Esophagus squamous epithelium (tissue), 4 donors: ENCODE measurements at regions not wholly inside any gene's neighbourhood (a gene's known extent, or its start where the extent isn't known, plus 50 kb on each side); places are given as distances from the start of the nearest gene placed in this dataset.

ENCODE experiments used
- POLR2A ChIP-seq, 4 donors: fragments of 450-650 bp; IDR thresholded peaks; one replicate each; pipeline ENCODE4 v1.6.1; 2017; ENCODE audit warnings: antibody characterized with exemption in 4 of 4, mild to moderate bottlenecking in 4 of 4, moderate library complexity in 3 of 4
- TF ChIP-seq, protein P1 (sequence below), 6 experiments: fragments of 450-650 bp in 4 of 6; fragments of 200-600 bp in 2 of 6; sonication (generic) in 2 of 6; IDR thresholded peaks; one replicate each; pipeline ENCODE4 v1.5.1; 2016 to 2019; ENCODE audit warnings: antibody characterized with exemption in 6 of 6, mild to moderate bottlenecking in 4 of 6, moderate library complexity in 4 of 6

GRCh38 chr13:87557788-87558187 lies 113.4 kb upstream of the SLITRK5 start:
- TF ChIP-seq, protein P1, sequence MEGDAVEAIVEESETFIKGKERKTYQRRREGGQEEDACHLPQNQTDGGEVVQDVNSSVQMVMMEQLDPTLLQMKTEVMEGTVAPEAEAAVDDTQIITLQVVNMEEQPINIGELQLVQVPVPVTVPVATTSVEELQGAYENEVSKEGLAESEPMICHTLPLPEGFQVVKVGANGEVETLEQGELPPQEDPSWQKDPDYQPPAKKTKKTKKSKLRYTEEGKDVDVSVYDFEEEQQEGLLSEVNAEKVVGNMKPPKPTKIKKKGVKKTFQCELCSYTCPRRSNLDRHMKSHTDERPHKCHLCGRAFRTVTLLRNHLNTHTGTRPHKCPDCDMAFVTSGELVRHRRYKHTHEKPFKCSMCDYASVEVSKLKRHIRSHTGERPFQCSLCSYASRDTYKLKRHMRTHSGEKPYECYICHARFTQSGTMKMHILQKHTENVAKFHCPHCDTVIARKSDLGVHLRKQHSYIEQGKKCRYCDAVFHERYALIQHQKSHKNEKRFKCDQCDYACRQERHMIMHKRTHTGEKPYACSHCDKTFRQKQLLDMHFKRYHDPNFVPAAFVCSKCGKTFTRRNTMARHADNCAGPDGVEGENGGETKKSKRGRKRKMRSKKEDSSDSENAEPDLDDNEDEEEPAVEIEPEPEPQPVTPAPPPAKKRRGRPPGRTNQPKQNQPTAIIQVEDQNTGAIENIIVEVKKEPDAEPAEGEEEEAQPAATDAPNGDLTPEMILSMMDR (IDR thresholded peaks at IDR 0.05): no peak
- TF ChIP-seq POLR2A (IDR thresholded peaks at IDR 0.05): no peak
